NCI-H2081 (cell line): ENCODE measurements at regions not wholly inside any gene's neighbourhood (a gene's known extent, or its start where the extent isn't known, plus 50 kb on each side); places are given as distances from the start of the nearest gene placed in this dataset.

Source experiments
- DNase-seq, 2 experiments: peaks; one replicate each; lab custom pipeline; 2025; lab: John Stamatoyannopoulos, UW

GRCh38 chr15:99440551-99441443 is 125.0 kb upstream of the MEF2A start:
- peak in 1 of 2 experiments; percentile 10 for DNase-seq

DNA sequence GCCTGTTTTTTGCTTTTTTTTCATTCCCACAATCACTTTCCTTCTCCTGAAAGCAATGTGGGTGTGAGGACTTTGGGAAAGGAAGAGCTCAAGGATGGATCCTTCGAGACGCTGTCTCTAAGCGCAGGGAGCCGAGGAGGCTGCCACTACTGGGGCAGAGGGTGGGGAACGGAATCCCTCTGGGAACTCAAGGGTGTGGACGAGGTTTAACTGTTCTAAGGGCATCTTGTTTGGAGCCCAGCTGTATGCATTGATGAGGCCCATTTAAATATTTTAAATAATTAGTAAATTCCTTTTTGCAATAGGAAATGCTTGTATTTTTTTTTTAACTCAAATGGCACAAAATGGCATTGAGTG is 124.4 kb upstream of the MEF2A start:
- no peak for DNase-seq

GRCh38 chr15:99441871-99442251 is 123.9 kb upstream of the MEF2A start:
- DNase-seq = no peak

DNA sequence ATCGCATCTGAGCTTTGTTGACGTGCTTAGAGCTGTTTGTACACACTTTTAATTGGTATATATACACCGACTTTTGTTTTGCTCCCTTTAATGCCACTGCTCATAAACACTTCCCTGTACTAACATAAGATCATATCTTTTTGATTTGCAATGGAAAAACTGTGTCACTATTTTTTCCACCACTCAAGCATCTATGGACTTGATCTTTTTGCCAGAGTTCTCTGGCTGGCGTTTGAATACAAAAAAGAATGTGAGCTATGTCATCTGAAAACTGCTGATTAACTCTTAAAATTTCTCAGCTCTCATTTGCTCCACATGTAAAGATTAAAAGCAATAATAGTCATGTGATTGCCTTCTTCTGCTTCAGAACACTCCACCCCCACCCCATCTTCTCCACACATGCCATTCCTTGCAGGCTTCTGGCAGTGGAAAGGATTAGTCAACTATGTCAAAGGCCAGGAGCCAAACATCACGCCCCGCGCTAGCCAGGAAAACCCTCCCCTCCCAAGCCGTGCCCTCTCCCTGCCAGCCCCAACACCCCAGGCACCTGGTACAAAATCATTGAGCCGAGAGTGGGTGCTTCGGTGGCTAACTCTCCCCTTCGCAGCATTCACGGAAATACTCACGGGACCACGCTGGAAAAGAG is 123.4 kb upstream of the MEF2A start:
- no peak for DNase-seq

DNA sequence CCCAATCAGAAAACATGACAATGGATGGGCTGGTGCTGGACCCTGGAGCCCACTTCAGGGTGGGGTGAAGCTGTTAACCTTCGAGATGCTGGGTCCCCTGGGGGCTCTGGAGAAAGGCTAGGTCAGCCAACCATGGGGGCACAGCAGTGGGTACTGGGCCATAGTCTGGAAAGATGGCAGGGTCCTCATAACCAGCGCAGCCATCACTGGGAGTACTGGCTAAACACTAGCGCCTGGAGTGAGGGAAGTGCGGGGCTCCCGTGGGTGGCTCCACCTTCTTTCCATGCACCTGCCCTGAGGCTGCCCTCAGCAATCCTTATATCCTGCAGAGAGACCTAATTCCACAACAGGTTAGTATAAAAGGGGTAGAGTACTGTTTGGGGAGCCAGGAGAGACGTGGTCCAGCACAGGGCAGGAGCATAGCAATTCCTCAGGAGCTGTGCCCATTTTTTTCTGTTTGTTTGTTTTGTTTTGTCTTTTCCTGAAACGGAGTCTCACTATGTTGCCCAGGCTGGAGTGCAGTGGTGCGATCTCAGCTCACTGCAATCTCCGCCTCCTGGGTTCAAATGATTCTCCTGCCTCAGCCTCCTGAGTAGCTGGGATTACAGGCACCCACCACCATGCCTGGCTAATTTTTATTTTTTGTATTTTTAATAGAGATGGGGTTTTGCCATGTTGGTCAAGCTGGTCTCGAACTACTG is 122.6 kb upstream of the MEF2A start:
- no peak for DNase-seq

GRCh38 chr15:99443768-99444446 is 121.9 kb upstream of the MEF2A start:
- DNase-seq = no peak

DNA sequence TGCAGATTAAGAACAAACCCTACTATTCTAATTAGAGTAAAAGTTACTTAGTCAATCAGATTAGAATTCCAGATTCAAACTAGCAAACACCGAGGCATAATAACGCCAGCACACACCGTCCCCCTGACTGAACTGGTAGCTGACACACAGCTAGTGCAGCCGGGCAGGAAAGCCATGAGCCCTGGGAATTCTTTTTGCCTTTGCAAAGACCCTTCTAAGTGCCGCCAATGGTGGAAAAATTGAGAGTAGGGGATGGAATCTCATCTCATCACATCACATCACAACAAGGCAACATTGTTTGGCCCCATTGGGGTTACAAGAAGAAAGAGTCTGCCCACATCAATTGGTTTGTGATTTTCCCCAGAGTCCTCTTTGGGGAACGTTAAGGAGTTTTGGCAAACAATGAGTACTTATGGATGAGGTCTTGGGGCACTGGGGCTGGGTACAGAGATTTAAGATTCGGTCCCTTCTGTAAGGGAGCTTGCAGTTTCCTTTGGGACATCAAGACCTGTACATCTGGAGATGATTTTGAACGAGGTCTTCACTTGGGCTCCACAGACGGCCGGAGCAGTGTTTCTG is 120.4 kb upstream of the MEF2A start:
- DNase-seq = no peak

- DNase-seq = peak; percentile 30 to 55
These were observed 119.0 kb upstream of the MEF2A start for GRCh38 chr15:99446565-99447496.

DNA sequence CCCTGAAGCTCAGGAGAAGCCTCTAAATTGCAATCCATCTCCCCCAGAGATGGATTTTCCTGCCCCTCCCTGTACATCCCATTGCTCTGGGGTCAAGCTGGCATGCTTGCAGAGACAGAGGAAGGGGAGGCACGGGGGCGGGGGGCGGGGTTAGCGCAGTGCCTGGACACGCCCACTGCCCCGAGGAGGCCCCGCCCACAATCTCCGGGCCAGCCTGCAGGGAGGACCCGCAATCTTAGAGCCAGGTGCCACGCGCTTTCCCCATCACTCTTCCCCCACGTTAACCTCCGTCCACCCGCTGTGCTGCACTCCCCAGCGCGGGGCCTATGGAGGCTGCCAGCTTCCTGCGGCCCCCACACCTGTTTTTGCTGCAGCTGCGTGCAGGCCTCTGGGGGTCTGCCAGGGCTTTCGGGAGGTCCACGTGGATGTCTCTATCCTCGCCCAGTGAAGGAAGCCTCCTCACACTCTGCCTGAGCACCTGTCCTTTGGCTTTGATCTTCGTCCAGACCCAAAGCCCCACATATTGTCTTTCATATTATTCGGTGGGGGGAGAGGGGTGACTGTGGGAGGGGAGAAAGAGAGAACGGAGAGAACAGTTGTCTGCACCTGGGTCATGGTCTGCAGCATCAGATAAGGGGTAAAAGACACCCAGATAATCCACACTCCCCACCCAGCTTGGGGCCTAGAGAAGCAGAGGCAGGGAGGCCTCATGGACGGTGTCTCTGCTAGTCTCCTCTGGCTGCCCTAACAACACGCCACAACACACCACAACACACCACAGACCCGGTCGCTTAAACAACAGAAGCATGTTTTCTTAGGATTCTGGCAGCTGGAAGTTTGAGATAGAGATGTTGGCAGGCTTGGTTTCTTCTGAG is 118.0 kb upstream of the MEF2A start:
- no peak for DNase-seq

GRCh38 chr15:99449514-99449913 is 116.3 kb upstream of the MEF2A start:
- no peak for DNase-seq

- no peak for DNase-seq
These were observed 114.9 kb upstream of the MEF2A start for GRCh38 chr15:99450896-99451358.

DNA sequence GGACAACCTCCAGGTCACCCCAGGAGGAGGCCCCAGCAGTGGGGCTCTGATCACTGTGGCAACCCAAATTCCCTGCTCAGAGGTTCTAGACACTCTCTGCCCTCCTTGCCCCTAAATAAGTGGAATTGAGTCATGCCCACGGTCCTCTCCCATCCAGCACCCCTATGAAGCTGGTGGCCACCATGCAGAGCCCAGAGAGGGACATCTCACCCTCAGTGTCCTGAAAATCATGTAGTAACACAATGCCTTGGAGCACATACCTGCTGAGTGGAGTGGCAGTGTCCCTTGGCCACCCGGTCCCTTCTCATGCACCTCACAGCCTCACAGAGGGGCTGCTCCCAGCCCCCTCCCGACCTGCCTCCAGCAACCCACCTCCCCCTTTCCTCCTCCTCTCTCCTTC is 114.3 kb upstream of the MEF2A start:
- no peak for DNase-seq

- DNase-seq = no peak
These were observed 113.8 kb upstream of the MEF2A start for GRCh38 chr15:99452010-99452409.

DNA sequence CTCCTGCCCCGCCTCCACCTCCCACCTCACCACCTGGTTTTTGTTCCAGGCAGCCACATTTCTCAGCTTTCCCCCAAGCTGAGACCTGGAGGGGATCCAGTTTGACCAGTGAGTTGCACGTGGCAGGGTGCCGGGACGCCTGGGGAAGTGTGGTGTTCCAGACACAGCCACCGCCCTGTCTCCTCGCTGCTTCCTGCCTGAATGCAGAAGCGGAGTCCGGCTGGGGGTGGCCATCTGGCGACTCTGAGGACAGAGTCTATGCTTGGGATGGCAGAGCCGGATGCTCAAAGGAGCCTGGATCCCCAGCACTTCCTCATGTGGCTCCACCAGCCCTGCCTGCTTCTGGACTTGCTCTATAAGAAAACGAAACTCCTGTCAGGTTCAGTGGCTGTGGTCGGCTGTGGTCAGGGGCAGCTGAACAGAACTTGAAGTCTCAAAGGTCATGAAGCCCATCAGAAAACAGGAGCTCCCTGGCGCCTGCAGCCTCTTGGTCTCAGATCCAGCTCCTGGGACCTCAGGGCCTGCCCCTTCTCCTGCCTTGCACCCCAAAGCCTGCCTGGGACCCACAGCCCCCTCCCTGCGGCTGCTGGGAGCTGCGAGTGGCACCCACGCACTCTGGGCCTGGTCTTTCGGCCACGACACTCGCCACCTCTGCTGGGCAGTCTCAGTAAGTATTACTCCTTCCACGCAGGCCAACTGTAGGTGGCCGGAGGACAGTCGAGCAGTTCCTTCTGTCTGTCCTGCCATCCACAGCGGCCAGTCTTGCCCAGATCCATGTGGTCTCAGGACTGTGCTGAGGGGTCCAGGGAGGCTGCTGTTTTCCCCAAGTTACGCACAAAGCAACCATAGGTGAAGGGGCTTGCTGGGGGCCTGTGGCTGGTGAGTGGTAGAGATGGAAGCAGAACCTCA is 112.8 kb upstream of the MEF2A start:
- DNase-seq = no peak

DNA sequence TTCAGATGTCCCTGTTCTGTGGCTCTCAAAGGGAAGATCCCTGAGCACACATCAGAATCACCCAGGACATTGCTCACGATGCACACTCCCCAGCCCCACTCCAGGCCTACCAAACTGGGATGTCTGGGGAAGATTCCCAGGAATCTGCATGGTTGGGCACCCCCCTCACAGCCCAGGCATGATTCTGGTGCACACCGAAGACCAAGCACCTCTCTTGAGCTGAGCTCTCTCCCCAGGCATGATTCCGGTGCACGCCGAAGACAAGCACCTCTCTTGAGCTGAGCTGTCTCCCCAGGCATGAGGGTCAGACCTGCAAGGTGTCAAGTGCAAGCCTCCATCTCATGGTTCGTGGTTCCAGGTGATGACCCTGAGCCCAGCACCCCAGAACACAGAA is 112.2 kb upstream of the MEF2A start:
- DNase-seq = no peak

DNA sequence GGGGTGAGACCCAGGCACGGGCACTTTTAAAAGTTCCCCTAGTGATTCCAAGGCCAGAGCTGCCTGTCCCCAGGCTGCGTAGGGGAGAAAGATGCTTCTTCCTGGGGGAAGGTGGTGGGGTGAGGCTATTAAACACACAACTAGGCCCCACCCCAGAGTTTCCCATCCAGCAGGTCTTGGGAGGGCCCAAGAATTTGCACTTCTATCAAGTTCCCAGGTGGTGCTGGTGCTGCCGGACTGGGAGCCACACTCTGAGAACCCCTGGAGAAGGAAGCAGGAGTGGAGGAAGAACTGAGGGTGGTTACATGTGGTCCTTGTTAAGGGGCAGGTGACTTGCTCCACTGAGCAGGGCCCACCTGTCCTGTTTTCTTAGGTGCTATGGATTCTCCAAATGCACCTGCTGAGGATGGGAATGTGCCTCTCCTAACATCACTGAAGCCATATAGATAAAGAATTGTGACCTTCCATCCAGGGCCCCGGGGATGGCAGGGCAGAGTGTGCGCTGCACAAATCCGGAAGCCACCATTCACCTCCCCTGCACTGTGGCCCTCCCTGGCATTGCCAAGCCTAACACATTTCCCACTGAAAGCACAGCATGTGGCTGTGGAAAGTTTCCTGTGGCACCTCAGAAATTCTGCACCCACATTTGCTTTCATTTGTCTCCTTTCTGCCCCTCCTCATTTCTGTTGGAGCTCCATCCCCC is 111.5 kb upstream of the MEF2A start:
- DNase-seq = no peak

DNA sequence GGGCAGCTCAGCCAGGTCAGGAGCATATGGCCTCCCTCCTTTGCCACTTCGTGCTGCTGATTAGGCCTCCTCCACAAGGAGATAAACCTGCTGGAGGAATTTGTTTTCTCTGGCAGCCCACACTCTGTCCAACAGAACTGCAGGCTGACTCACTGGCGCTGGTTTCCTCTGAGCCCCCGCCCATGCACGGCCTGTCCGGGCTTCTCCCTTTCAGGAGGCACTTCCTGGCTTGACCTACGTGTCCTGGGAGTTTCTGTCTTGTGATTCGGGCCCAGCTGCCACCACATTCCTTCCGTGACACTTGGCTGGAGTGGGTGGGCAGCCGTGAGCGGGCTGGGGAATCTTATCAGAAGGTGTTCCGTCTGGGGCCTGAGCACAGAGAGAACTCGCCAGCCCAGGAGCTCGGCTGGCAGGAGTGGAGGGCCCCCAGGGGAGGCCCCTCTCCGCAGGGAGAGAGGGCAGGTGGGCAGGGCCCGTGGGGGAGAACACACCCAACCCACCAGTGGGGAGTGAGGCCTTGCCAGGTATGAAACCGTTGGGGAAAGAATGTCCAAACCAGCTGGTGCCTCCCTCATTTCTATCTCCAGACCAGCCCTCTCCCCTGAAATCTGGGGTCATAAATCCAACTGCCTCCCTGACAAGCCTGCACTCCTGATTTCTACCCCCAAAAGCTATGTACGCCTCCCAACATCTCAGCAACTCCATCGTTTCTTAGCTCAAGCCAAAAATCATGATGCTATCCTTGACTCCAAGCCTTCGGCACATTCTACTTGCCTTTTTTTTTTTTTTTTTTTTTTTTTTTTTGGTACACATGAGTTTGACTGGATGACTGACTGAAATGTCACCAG is 110.6 kb upstream of the MEF2A start:
- DNase-seq = no peak
